GM10248 (cell line): ENCODE measurements at regions not wholly inside any gene's neighbourhood (a gene's known extent, or its start where the extent isn't known, plus 50 kb on each side); places are given as distances from the start of the nearest gene placed in this dataset.

Experiments
- CTCF ChIA-PET: fragments of 300-600 bp; sonication (Branson Sonifier 250); formaldehyde crosslinking; extraction: SDS; loops from one replicate; lab custom pipeline; 2021; ENCODE audit warnings: antibody characterized with exemption; lab: Yijun Ruan, JAX
- POLR2A ChIA-PET: fragments of 350-650 bp; sonication (Branson Sonifier 250); formaldehyde crosslinking; extraction: SDS; loops from one replicate; lab custom pipeline; 2020; ENCODE audit warnings: antibody characterized with exemption; lab: Yijun Ruan, JAX
- DNase-seq: peaks from one replicate; pipeline ENCODE4 v3.0.0; 2012; ENCODE audit errors: extremely low spot score
- CTCF ChIP-seq: IDR thresholded peaks from 2 replicates; pipeline ENCODE4 v1.5.1; 2012; ENCODE audit warnings: mild to moderate bottlenecking, low read depth; ENCODE audit errors: extremely low read depth, missing control alignments, control extremely low read depth

- DNase-seq = no peak
- ChIA-PET CTCF (interaction anchor here (1.6 kb wide), 1 partner anchor 13 kb away, joined by 3 read pairs; no protein-coding TSS in a partner anchor), POLR2A (no interaction called here)
- TF ChIP-seq CTCF = no peak
Measured at GRCh38 chr11:69374110-69374945, 80.4 kb downstream of the MYEOV start.

GRCh38 chr11:69374946-69375310 is 81.0 kb downstream of the MYEOV start:
- no peak for DNase-seq
- no peak for TF ChIP-seq CTCF
- ChIA-PET POLR2A (no interaction called here), CTCF (interaction anchor here (1.6 kb wide), 1 partner anchor 13 kb away, joined by 3 read pairs; no protein-coding TSS in a partner anchor)

- ChIA-PET CTCF (interaction anchor here (1.1 to 1.6 kb wide), 2 partner anchors 12 to 14 kb away, joined by 3 read pairs; no protein-coding TSS in a partner anchor), POLR2A (no interaction called here)
- DNase-seq = no peak
Measured at GRCh38 chr11:69375316-69376154, 81.6 kb downstream of the MYEOV start.

GRCh38 chr11:69376155-69377028 is 82.4 kb downstream of the MYEOV start:
- no peak for DNase-seq
- CTCF ChIA-PET = interaction anchor here (1.1 kb wide), 1 partner anchor 11 kb away, joined by 3 read pairs; no protein-coding TSS in a partner anchor
- no peak for TF ChIP-seq CTCF
- POLR2A ChIA-PET = no interaction called here

More at GRCh38 chr11:69375316-69376154, 81.6 kb downstream of the MYEOV start:
- no peak for TF ChIP-seq CTCF

- POLR2A ChIA-PET = no interaction called here
Measured at GRCh38 chr11:69377029-69377952, 83.3 kb downstream of the MYEOV start.

More at GRCh38 chr11:69377029-69377952, 83.3 kb downstream of the MYEOV start:
- TF ChIP-seq CTCF = no peak
- DNase-seq = no peak
- CTCF ChIA-PET = no interaction called here
